Endothelial cell of umbilical vein (primary cell): ENCODE measurements at regions not wholly inside any gene's neighbourhood (a gene's known extent, or its start where the extent isn't known, plus 50 kb on each side); places are given as distances from the start of the nearest gene placed in this dataset.

ENCODE experiments used
- BruUV-seq: library from RNA; stranded (reverse); fragments of 400-500 nt; replicated peaks from 2 replicates; lab custom pipeline; 2021; lab: Mats Ljungman, UMichigan
- CTCF ChIA-PET: fragments of 300-600, 350-600 bp; sonication (Branson Sonifier 250); formaldehyde crosslinking; loops from one replicate; lab custom pipeline; 2021; ENCODE audit warnings: antibody characterized with exemption, inconsistent platforms; lab: Charles Lee
- POLR2A ChIA-PET: fragments of 300-600, 350-600 bp; sonication (Branson Sonifier 250); formaldehyde crosslinking; loops from one replicate; lab custom pipeline; 2021; ENCODE audit warnings: antibody characterized with exemption, inconsistent platforms; lab: Charles Lee
- DNase-seq: peaks from one replicate; pipeline ENCODE4 v3.0.0-alpha.2; 2011; ENCODE audit warnings: low read depth, low spot score
- FAIRE-seq: peaks from 2 replicates; lab custom pipeline; 2011; peaks lifted over from hg19 to GRCh38; lab: Jason Lieb, UNC
- H2AFZ ChIP-seq: 2 replicates; pipeline ENCODE4 v1.6.0; 2012; ENCODE audit warnings: low read depth, low read length, control low read depth, inconsistent platforms
- H3K27ac ChIP-seq: 2 replicates; pipeline ENCODE4 v1.5.1; 2011; ENCODE audit warnings: low read depth, mild to moderate bottlenecking, control low read depth, low read length, moderate library complexity; ENCODE audit not compliant: insufficient read depth
- H3K27me3 ChIP-seq, 2 experiments: 2 replicates each; pipeline versions ENCODE4 v1.6.0 to v1.6.1; 2011; ENCODE audit warnings: low read length in 2 of 2, mixed read lengths in 1 of 2; ENCODE audit not compliant: control insufficient read depth in 2 of 2, insufficient read depth in 2 of 2
- H3K36me3 ChIP-seq, 2 experiments: 2 replicates in 1 of 2; 3 replicates in 1 of 2; pipeline ENCODE4 v1.5.1; 2011; ENCODE audit warnings: low read length in 2 of 2, mild to moderate bottlenecking in 1 of 2, moderate library complexity in 1 of 2; ENCODE audit not compliant: control insufficient read depth in 2 of 2, insufficient read depth in 2 of 2; ENCODE audit errors: extremely low read depth in 1 of 2
- H3K4me1 ChIP-seq: 3 replicates; pipeline ENCODE4 v1.5.1; 2011; ENCODE audit warnings: mild to moderate bottlenecking, low read length; ENCODE audit not compliant: control insufficient read depth, insufficient read depth; ENCODE audit errors: extremely low read depth
- H3K4me2 ChIP-seq: 2 replicates; pipeline ENCODE4 v1.6.1; 2011; ENCODE audit warnings: low read length, control low read depth, mixed read lengths; ENCODE audit not compliant: insufficient read depth
- H3K4me3 ChIP-seq, 3 experiments: fragments of 200-600 bp in 1 of 3; sonication (generic), shearing (Covaris generic) in 1 of 3; replicated peaks in 1 of 3; 2 replicates each; pipeline ENCODE4 v1.5.1; 2011 to 2016; ENCODE audit warnings: control low read depth in 3 of 3, low read length in 3 of 3, mild to moderate bottlenecking in 2 of 3, inconsistent platforms in 1 of 3, low read depth in 1 of 3, moderate library complexity in 1 of 3; ENCODE audit not compliant: insufficient read depth in 1 of 3
- H3K79me2 ChIP-seq: 2 replicates; pipeline ENCODE4 v1.6.0; 2012; ENCODE audit warnings: low read length, inconsistent platforms; ENCODE audit not compliant: control insufficient read depth, insufficient read depth
- H3K9ac ChIP-seq: replicated peaks from 2 replicates; pipeline ENCODE3; 2011; ENCODE audit warnings: low read length, control low read depth; ENCODE audit not compliant: insufficient read depth; ENCODE audit errors: extremely low read depth
- H3K9me1 ChIP-seq: replicated peaks from 3 replicates; pipeline ENCODE4 v1.6.0; 2011; ENCODE audit warnings: mild to moderate bottlenecking, low read length; ENCODE audit not compliant: control insufficient read depth, insufficient read depth; ENCODE audit errors: extremely low read depth
- H3K9me3 ChIP-seq: replicated peaks from 2 replicates; pipeline ENCODE4 v1.5.1; 2012; ENCODE audit warnings: low read length, inconsistent platforms; ENCODE audit not compliant: control insufficient read depth, insufficient read depth
- H4K20me1 ChIP-seq: replicated peaks from 2 replicates; pipeline ENCODE3; 2011; ENCODE audit warnings: mild to moderate bottlenecking, low read length; ENCODE audit not compliant: control insufficient read depth, insufficient read depth; ENCODE audit errors: extremely low read depth
- EZH2 ChIP-seq: IDR thresholded peaks from 2 replicates; pipeline ENCODE4 v1.6.1; 2012; ENCODE audit warnings: borderline replicate concordance, low read depth, mild to moderate bottlenecking, moderate library complexity, low read length, inconsistent platforms; ENCODE audit not compliant: severe bottlenecking
- FOS ChIP-seq: IDR thresholded peaks from 2 replicates; pipeline ENCODE4 v1.6.1; 2011; ENCODE audit warnings: mild to moderate bottlenecking, low read length, moderate library complexity, borderline replicate concordance; ENCODE audit not compliant: insufficient read depth
- GATA2 ChIP-seq: IDR thresholded peaks from 2 replicates; pipeline ENCODE4 v1.7.0; 2011; ENCODE audit warnings: low read depth, mild to moderate bottlenecking, moderate library complexity, mixed read lengths, low read length; ENCODE audit not compliant: insufficient read length, insufficient read depth
- JUN ChIP-seq: IDR thresholded peaks from 2 replicates; pipeline ENCODE4 v1.6.1; 2011; ENCODE audit warnings: borderline replicate concordance, low read depth; ENCODE audit not compliant: insufficient read length, insufficient read depth
- MYC ChIP-seq: IDR thresholded peaks from one replicate; pipeline ENCODE4 v1.6.1; 2011; ENCODE audit warnings: mild to moderate bottlenecking, low read depth, low read length
- POLR2A ChIP-seq: IDR thresholded peaks from 2 replicates; pipeline ENCODE4 v1.6.1; 2012; ENCODE audit warnings: low read depth, mild to moderate bottlenecking, control low read depth, low read length
- POLR2AphosphoS5 ChIP-seq: IDR thresholded peaks from 2 replicates; pipeline ENCODE4 v1.6.1; 2012; ENCODE audit warnings: low read depth, mild to moderate bottlenecking, control low read depth, low read length, moderate library complexity; ENCODE audit not compliant: insufficient read depth
- dilution Hi-C: fragments of 300-500 bp; cut with MboI; formaldehyde crosslinking; loops from one replicate; pipeline ENCODE4 v1.15.0; 2019; ENCODE audit warnings: low sequenced_read_pairs; ENCODE audit not compliant: extremely low pct_ligation_motif_present
- intact Hi-C: fragments of 100-400 bp; cut with micrococcal nuclease; formaldehyde crosslinking; loops from one replicate; pipeline ENCODE4 v1.10.0; 2022
- TF ChIP-seq, protein P1 (sequence below): IDR thresholded peaks from 2 replicates; pipeline ENCODE4 v1.6.1; 2011; ENCODE audit not compliant: insufficient read depth, insufficient read length
- TF ChIP-seq, protein P2 (sequence below), 2 donors: IDR thresholded peaks; 1 replicate in 1 of 2; 2 replicates in 1 of 2; pipeline ENCODE4 v1.5.1; 2011; ENCODE audit warnings: low read length in 2 of 2, mild to moderate bottlenecking in 2 of 2, moderate library complexity in 2 of 2, control low read depth in 1 of 2, inconsistent platforms in 1 of 2, low read depth in 1 of 2; ENCODE audit not compliant: insufficient read depth in 1 of 2; ENCODE audit errors: extremely low read depth in 1 of 2

DNA sequence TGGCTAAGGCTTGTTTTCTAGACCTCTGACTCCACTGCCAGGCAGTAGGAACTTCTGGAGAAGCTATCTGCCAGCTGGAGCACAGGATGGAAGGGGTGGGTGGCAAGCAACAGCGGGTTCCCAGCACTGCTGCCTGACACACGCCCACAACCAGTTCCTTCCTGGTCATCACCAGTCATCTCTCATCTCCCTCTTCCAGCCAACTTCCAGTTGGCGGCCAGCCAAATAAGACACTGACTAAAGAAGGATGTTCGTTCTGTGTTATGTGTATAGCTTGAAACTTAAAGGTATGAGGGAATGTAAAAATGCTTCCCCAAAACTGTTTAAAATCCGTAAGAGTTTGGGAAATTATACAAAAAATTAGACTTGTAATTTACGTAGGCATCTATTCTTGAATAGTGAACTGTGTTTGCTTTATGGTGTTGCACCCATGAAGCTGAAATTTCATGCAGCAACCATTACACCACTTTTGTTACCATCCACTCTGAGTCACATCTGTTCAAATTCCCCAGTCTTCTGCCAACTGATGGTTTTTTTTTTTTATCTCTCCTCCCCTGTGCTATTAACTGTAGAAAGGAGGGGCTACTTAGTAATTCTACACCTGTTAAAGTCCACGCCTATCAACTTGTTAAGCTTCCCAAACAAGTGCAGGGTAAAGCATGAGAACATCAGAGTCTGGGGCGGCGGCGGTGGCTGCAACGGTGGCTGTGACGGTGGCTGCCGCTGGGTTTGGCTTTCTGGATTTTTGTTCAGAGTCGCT, 86.2 kb upstream of the FRY start:
- Histone ChIP-seq H2AFZ (no peak overlapping the region), H3K4me1 (no peaks in the 10 kb centered on the region), H3K36me3 (no peaks in the 10 kb centered on the region), H3K4me2 (no peak overlapping the region), H3K9me1 (no peaks in the 10 kb centered on the region), H4K20me1 (no peaks in the 10 kb centered on the region), H3K9ac (no peak overlapping the region), H3K27me3 (peaks cover 0 to 2% of the 10 kb centered on the region in 2 experiments), H3K9me3 (no peaks in the 10 kb centered on the region), H3K79me2 (no peaks in the 10 kb centered on the region), H3K27ac (no peak overlapping the region), H3K4me3 (no peak overlapping the region)
- ChIA-PET CTCF (interaction anchor here (0.8 to 1.5 kb wide), 3 partner anchors 21 to 694 kb away, joined by 3 to 5 read pairs (median 4); no protein-coding TSS in a partner anchor), POLR2A (no interaction called here)
- TF ChIP-seq, protein P1, sequence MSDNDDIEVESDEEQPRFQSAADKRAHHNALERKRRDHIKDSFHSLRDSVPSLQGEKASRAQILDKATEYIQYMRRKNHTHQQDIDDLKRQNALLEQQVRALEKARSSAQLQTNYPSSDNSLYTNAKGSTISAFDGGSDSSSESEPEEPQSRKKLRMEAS, result no peak
- TF ChIP-seq MYC (no peak), JUN (no peak), POLR2AphosphoS5 (no peak), FOS (no peak), EZH2 (no peak), GATA2 (no peak), POLR2A (no peak)
- TF ChIP-seq, protein P2, sequence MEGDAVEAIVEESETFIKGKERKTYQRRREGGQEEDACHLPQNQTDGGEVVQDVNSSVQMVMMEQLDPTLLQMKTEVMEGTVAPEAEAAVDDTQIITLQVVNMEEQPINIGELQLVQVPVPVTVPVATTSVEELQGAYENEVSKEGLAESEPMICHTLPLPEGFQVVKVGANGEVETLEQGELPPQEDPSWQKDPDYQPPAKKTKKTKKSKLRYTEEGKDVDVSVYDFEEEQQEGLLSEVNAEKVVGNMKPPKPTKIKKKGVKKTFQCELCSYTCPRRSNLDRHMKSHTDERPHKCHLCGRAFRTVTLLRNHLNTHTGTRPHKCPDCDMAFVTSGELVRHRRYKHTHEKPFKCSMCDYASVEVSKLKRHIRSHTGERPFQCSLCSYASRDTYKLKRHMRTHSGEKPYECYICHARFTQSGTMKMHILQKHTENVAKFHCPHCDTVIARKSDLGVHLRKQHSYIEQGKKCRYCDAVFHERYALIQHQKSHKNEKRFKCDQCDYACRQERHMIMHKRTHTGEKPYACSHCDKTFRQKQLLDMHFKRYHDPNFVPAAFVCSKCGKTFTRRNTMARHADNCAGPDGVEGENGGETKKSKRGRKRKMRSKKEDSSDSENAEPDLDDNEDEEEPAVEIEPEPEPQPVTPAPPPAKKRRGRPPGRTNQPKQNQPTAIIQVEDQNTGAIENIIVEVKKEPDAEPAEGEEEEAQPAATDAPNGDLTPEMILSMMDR (IDR thresholded peaks at IDR 0.05; ENCODE audit: extremely low read depth in 1 of 2, insufficient read depth in 1 of 2, low read depth in 1 of 2, low read length in 2 of 2), result no peak
- no peak for DNase-seq
- FAIRE-seq, result no peak
- intact Hi-C loops, result no loop called here
- BruUV-seq, result no TSS peak
- dilution Hi-C loops, result no loop called here
